ENCODE measurements at regions not wholly inside any gene's neighbourhood (a gene's known extent, or its start where the extent isn't known, plus 50 kb on each side); places are given as distances from the start of the nearest gene placed in this dataset.

DNA sequence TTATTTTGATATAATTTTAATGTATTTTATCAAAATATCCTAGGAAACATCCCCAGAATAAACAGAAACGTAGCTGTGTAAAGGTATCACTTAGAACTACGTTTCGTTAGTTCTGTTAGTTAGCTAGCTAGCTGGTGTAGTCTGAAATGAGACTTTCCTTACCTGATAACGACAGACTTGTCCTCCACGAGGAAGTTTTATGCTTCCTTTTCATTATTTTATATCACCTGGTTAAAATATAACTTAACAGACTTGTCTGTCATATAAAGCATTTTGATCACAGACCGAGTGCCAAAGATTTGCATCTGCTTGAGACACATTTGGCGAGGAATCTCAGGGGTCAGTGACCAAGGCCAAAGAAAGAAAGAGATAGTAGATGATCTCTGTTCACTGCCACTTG lies 829.5 kb downstream of the VGLL3 start:
- no peak for TF ChIP-seq CTCF (IDR thresholded peaks at IDR 0.05; ENCODE audit: insufficient read depth, low read length)
- no peak for TF ChIP-seq GABPA (IDR thresholded peaks at IDR 0.05; ENCODE audit: low read depth)
- TF ChIP-seq POLR2AphosphoS5 (IDR thresholded peaks at IDR 0.05; ENCODE audit: low read depth) = no peak
- TF ChIP-seq REST (IDR thresholded peaks at IDR 0.05; ENCODE audit: insufficient replicate concordance, low read depth) = no peak
- no peak for TF ChIP-seq SPI1 (IDR thresholded peaks at IDR 0.05; ENCODE audit: borderline replicate concordance, low read depth)

Data from HL-60 (cell line).